OCI-LY3 (cell line): ENCODE measurements at regions not wholly inside any gene's neighbourhood (a gene's known extent, or its start where the extent isn't known, plus 50 kb on each side); places are given as distances from the start of the nearest gene placed in this dataset.

Experiments
- H2AFZ ChIP-seq: fragments of 200-600, 300-600 bp; shearing (Covaris generic); 2 replicates; pipeline ENCODE4 v1.6.0; 2014; ENCODE audit warnings: antibody characterized with exemption, low read depth, low read length
- H3K27ac ChIP-seq: fragments of 200-600, 300-600 bp; sonication (generic); 2 replicates; pipeline ENCODE4 v1.5.1; 2014; ENCODE audit warnings: mild to moderate bottlenecking, low read length, moderate library complexity, mixed read lengths
- H3K27me3 ChIP-seq: fragments of 200-600, 300-600 bp; sonication (generic); 2 replicates; pipeline ENCODE4 v1.6.1; 2014; ENCODE audit warnings: low read depth, low read length, mixed read lengths
- H3K36me3 ChIP-seq: fragments of 200-600, 300-600 bp; sonication (generic); replicated peaks from 2 replicates; pipeline ENCODE3; 2014; ENCODE audit warnings: low read depth, low read length, mixed read lengths
- H3K4me1 ChIP-seq: fragments of 300-600, 200-600 bp; sonication (generic); 2 replicates; pipeline ENCODE4 v1.6.1; 2014; ENCODE audit warnings: low read length, mixed read lengths
- H3K4me2 ChIP-seq: fragments of 200-600, 300-600 bp; sonication (generic); 2 replicates; pipeline ENCODE4 v1.6.1; 2014; ENCODE audit warnings: low read length, mixed read lengths
- H3K4me3 ChIP-seq: fragments of 300-600, 200-600 bp; sonication (generic); 2 replicates; pipeline ENCODE4 v1.5.1; 2014; ENCODE audit warnings: antibody characterized with exemption, mild to moderate bottlenecking, low read length, moderate library complexity
- H3K79me2 ChIP-seq: fragments of 300-600, 200-600 bp; shearing (Covaris generic); 2 replicates; pipeline ENCODE4 v1.6.1; 2014; ENCODE audit warnings: mild to moderate bottlenecking, low read length, mixed read lengths
- H3K9ac ChIP-seq: fragments of 300-600, 200-600 bp; shearing (Covaris generic); 2 replicates; pipeline ENCODE4 v1.6.0; 2014; ENCODE audit warnings: mild to moderate bottlenecking, low read length, moderate library complexity
- H3K9me3 ChIP-seq: fragments of 200-600, 300-600 bp; shearing (Covaris generic); 2 replicates; pipeline ENCODE4 v1.6.1; 2014; ENCODE audit warnings: low read length, mixed read lengths; ENCODE audit not compliant: insufficient read depth
- H4K20me1 ChIP-seq: fragments of 200-600, 300-600 bp; sonication (generic); 2 replicates; pipeline ENCODE4 v1.6.1; 2016; ENCODE audit warnings: low read length, mixed read lengths; ENCODE audit not compliant: insufficient read depth
- EZH2phosphoT487 ChIP-seq: fragments of 200-600 bp; shearing (Covaris generic); IDR thresholded peaks from 2 replicates; pipeline ENCODE4 v1.6.1; 2018; ENCODE audit warnings: antibody characterized with exemption, mixed run types, low read depth
- TF ChIP-seq, protein P1 (sequence below): fragments of 200-600, 300-600 bp; sonication (generic); IDR thresholded peaks from 2 replicates; pipeline ENCODE4 v1.5.1; 2014; ENCODE audit warnings: antibody characterized with exemption, low read length, low read depth

DNA sequence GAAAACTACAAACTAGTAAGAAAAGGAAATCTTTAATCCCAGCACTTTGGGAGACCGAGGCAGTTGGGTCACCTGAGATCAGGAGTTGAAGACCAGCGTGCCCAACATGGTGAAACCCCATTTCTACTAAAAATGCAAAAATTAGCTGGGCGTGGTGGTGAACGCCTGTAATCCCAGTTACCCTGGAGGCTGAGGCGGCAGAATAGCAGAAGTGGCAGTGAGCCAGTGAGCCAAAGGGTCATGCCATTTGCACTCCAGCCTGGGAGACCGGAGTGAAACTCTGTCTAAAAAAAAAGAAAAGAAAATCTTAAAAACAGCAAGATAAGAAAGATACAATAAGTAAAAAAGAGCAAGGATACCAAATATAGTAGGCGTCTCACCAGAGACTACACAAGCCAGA, 502.9 kb upstream of the ID2 start:
- H3K36me3 ChIP-seq, result no peaks in the 10 kb centered on the region
- H3K4me2 ChIP-seq, result no peak overlapping the region
- no peak overlapping the region for H2AFZ ChIP-seq
- no peaks in the 10 kb centered on the region for H4K20me1 ChIP-seq
- no peak overlapping the region for H3K4me3 ChIP-seq
- no peaks in the 10 kb centered on the region for H3K27me3 ChIP-seq
- no peaks in the 10 kb centered on the region for H3K4me1 ChIP-seq
- no peak overlapping the region for H3K27ac ChIP-seq
- H3K9me3 ChIP-seq, result no peaks in the 10 kb centered on the region
- no peak overlapping the region for H3K9ac ChIP-seq
- no peaks in the 10 kb centered on the region for H3K79me2 ChIP-seq
- TF ChIP-seq EZH2phosphoT487, result no peak
- TF ChIP-seq, protein P1, sequence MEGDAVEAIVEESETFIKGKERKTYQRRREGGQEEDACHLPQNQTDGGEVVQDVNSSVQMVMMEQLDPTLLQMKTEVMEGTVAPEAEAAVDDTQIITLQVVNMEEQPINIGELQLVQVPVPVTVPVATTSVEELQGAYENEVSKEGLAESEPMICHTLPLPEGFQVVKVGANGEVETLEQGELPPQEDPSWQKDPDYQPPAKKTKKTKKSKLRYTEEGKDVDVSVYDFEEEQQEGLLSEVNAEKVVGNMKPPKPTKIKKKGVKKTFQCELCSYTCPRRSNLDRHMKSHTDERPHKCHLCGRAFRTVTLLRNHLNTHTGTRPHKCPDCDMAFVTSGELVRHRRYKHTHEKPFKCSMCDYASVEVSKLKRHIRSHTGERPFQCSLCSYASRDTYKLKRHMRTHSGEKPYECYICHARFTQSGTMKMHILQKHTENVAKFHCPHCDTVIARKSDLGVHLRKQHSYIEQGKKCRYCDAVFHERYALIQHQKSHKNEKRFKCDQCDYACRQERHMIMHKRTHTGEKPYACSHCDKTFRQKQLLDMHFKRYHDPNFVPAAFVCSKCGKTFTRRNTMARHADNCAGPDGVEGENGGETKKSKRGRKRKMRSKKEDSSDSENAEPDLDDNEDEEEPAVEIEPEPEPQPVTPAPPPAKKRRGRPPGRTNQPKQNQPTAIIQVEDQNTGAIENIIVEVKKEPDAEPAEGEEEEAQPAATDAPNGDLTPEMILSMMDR, result no peak

DNA sequence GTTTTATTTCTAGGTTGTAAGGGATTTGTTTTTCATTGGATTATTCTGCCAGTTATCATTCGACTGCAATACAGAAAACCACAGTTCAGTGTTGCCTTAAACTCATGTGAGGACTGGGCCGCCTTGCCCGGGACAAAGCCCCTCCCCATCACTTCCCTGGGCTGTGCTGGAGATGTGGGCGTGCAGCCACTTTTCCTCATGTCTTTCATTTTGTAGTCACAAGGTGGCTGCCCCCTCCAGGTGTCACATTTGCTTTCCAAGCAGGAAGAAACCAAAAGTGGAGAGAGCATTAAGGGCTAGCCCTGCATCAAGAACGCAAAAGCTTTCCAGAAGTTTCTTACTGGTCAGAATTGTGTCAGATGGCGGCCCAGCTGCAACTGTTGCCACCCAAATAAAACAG, 492.5 kb upstream of the ID2 start:
- Histone ChIP-seq H3K36me3 (no peaks in the 10 kb centered on the region), H3K4me1 (peaks cover 13% of the 10 kb centered on the region), H3K9me3 (no peaks in the 10 kb centered on the region), H2AFZ (no peak overlapping the region), H4K20me1 (no peaks in the 10 kb centered on the region), H3K27me3 (0 out of 2 replicates have a peak, but pooled peaks cover 9% of the 10 kb centered on the region), H3K4me2 (no peak overlapping the region), H3K79me2 (no peaks in the 10 kb centered on the region), H3K4me3 (no peak overlapping the region), H3K9ac (no peak overlapping the region), H3K27ac (no peak overlapping the region)
- no peak for TF ChIP-seq EZH2phosphoT487
- TF ChIP-seq, protein P1, result no peak

DNA sequence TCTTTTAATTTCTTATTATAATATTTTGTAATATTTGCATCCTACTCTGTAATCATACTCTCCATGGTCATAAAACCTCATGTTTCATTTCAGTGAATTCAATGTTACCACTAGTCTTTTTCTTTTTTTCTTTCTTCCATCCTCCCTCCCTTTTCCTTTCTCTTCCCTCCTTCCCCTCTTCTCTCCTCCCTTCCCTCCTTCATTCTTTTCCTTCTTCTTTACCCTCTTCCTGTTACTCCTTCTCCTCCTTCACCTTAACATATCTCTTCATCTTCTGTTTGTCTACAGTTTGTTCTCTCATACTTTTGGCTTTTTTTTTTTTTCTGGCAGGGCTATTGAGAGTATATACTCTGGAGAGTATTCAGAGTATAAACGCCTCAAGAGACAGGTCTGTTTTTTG, 491.6 kb upstream of the ID2 start:
- H2AFZ ChIP-seq, result no peak overlapping the region
- no peaks in the 10 kb centered on the region for H3K36me3 ChIP-seq
- H3K27ac ChIP-seq, result no peak overlapping the region
- H3K9me3 ChIP-seq, result no peaks in the 10 kb centered on the region
- no peaks in the 10 kb centered on the region for H4K20me1 ChIP-seq
- no peak for TF ChIP-seq EZH2phosphoT487
- TF ChIP-seq, protein P1, result no peak
- no peak overlapping the region for H3K4me2 ChIP-seq
- no peak overlapping the region for H3K4me3 ChIP-seq
- H3K9ac ChIP-seq, result no peak overlapping the region
- 0 out of 2 replicates have a peak, but pooled peaks cover 9% of the 10 kb centered on the region for H3K27me3 ChIP-seq
- H3K79me2 ChIP-seq, result no peaks in the 10 kb centered on the region
- H3K4me1 ChIP-seq, result peaks cover 13% of the 10 kb centered on the region

- Histone ChIP-seq H2AFZ (no peak overlapping the region), H3K9me3 (no peaks in the 10 kb centered on the region)
These were observed 490.4 kb upstream of the ID2 start for GRCh38 chr2:8191427-8191826.

More at GRCh38 chr2:8191427-8191826, 490.4 kb upstream of the ID2 start:
- Histone ChIP-seq H3K4me3 (no peak overlapping the region), H3K9ac (no peak overlapping the region), H3K27ac (no peak overlapping the region), H3K4me1 (peaks cover 13% of the 10 kb centered on the region), H4K20me1 (no peaks in the 10 kb centered on the region), H3K36me3 (no peaks in the 10 kb centered on the region), H3K4me2 (no peak overlapping the region), H3K27me3 (0 out of 2 replicates have a peak, but pooled peaks cover 9% of the 10 kb centered on the region), H3K79me2 (no peaks in the 10 kb centered on the region)
- TF ChIP-seq, protein P1, result no peak
- no peak for TF ChIP-seq EZH2phosphoT487
